Retinal pigment epithelial cell (primary cell): ENCODE measurements at regions not wholly inside any gene's neighbourhood (a gene's known extent, or its start where the extent isn't known, plus 50 kb on each side); places are given as distances from the start of the nearest gene placed in this dataset.

Experiments used
- DNase-seq: peaks from one replicate; pipeline ENCODE4 v3.0.0-alpha.2; 2010; ENCODE audit warnings: low read depth
- H3K4me3 ChIP-seq: 2 replicates; pipeline ENCODE4 v1.5.1; 2011; ENCODE audit warnings: mild to moderate bottlenecking, low read length, control low read depth, moderate library complexity
- TF ChIP-seq, protein P1 (sequence below): conservative IDR thresholded peaks from 2 replicates; pipeline ENCODE4 v1.5.1; 2011; ENCODE audit warnings: low read depth, low read length, control low read depth, inconsistent platforms

DNA sequence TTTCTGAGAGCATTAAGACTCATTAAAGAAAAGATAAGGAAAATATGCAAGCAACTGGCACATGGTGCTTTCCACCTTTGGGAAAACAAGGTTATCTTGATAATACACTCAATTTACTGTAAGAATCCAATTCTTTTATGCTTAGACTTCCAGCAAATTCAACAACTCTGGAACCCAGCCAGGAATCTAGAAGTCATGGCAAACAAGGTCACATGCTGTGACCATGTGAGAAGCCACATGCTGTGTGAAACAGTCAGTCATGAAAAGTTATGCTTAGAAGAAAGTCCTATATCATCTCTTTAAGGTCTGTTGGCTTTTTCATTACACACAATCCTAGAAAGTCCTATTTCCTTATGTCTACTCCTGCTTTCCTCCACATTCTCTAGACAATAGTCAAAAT lies 581.8 kb upstream of the C9orf72 start:
- peak; percentile 76 for DNase-seq
- H3K4me3 ChIP-seq, result no peak overlapping the region
- TF ChIP-seq, protein P1, sequence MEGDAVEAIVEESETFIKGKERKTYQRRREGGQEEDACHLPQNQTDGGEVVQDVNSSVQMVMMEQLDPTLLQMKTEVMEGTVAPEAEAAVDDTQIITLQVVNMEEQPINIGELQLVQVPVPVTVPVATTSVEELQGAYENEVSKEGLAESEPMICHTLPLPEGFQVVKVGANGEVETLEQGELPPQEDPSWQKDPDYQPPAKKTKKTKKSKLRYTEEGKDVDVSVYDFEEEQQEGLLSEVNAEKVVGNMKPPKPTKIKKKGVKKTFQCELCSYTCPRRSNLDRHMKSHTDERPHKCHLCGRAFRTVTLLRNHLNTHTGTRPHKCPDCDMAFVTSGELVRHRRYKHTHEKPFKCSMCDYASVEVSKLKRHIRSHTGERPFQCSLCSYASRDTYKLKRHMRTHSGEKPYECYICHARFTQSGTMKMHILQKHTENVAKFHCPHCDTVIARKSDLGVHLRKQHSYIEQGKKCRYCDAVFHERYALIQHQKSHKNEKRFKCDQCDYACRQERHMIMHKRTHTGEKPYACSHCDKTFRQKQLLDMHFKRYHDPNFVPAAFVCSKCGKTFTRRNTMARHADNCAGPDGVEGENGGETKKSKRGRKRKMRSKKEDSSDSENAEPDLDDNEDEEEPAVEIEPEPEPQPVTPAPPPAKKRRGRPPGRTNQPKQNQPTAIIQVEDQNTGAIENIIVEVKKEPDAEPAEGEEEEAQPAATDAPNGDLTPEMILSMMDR, result no peak

DNA sequence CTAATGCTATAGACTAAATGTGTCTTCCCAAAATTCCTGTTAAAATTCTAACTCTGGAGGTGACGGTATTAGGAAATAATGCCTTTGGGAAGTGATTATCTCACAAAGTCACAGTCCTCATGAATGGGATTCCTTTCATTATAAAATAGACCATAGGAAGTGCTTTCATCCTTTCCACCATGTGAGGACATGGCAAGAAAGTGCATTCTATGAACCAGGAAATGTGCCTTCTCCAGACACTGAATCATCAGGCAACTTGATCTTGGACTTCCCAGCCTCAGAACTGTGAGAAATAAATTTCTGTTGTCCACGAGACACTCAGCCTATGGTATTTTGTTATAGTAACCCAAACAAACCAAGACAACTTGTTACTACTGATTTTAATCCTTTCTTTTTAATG lies 582.4 kb upstream of the C9orf72 start:
- peak; percentile 34 for DNase-seq
- H3K4me3 ChIP-seq, result no peak overlapping the region
- TF ChIP-seq, protein P1, result no peak

DNA sequence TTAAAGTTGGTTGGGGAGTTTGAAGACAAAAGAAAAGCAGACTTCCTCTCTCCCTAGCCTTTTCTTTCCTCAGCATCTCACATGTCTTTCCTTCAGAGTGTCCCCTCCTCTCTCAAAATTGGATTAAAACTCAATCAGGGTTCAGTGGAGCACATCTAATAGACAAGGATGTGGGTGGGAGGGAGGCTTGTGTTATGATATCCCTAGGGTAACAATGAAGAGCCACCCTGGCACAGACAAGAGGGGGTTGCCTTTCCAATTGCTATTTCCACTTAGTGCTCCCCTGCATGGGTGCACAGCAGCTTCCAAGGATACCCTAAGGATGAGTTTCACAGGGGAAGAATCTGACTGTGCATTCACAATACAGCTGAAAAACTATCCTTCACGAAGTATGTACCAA lies 585.2 kb upstream of the C9orf72 start:
- TF ChIP-seq, protein P1, result no peak
- H3K4me3 ChIP-seq, result no peak overlapping the region
- no peak for DNase-seq

GRCh38 chr9:28163619-28164018 lies 590.3 kb upstream of the C9orf72 start:
- DNase-seq, result no peak
- H3K4me3 ChIP-seq, result no peak overlapping the region
- TF ChIP-seq, protein P1, result no peak

- no peak overlapping the region for H3K4me3 ChIP-seq
- TF ChIP-seq, protein P1, result no peak
- no peak for DNase-seq
Measured at GRCh38 chr9:28166179-28166578, 592.9 kb upstream of the C9orf72 start.

GRCh38 chr9:28177142-28177541 lies 603.9 kb upstream of the C9orf72 start:
- no peak overlapping the region for H3K4me3 ChIP-seq
- DNase-seq, result no peak
- TF ChIP-seq, protein P1, result no peak

- H3K4me3 ChIP-seq, result no peak overlapping the region
- DNase-seq, result no peak
- TF ChIP-seq, protein P1, result no peak
Measured at GRCh38 chr9:28177925-28178324, 604.6 kb upstream of the C9orf72 start.
